BLaER1 treated with 17β-estradiol and CSF1 and Interleukin-3, amounts not matched to agents 10 nM and 100 nM (cell line): ENCODE measurements at regions not wholly inside any gene's neighbourhood (a gene's known extent, or its start where the extent isn't known, plus 50 kb on each side); places are given as distances from the start of the nearest gene placed in this dataset.
A peak's percentile ranks its signal among the peaks of the same experiment; 100 is the strongest.
"Not testable (repeated sequence)": the region's sequence is repeated elsewhere in the genome, so short reads cannot be mapped to it uniquely, and the experiment has no call there.

Experiments used
- H3K27ac ChIP-seq, 11 experiments: shearing (Covaris generic); formaldehyde crosslinking; 2 replicates each; pipeline ENCODE4 v1.8.1; 2022
- H3K27me3 ChIP-seq, 11 experiments: shearing (Covaris generic); formaldehyde crosslinking; 2 replicates each; pipeline ENCODE4 v1.8.1; 2022
- H3K36me3 ChIP-seq, 11 experiments: shearing (Covaris generic); formaldehyde crosslinking; 2 replicates each; pipeline ENCODE4 v1.8.1; 2022
- H3K4me1 ChIP-seq, 10 experiments: shearing (Covaris generic); formaldehyde crosslinking; 2 replicates each; pipeline ENCODE4 v1.8.1; 2022
- H3K4me2 ChIP-seq, 11 experiments: shearing (Covaris generic); formaldehyde crosslinking; 2 replicates each; pipeline ENCODE4 v1.8.1; 2022
- H3K4me3 ChIP-seq, 10 experiments: shearing (Covaris generic); formaldehyde crosslinking; 2 replicates each; pipeline ENCODE4 v1.8.1; 2022
- H3K9ac ChIP-seq, 11 experiments: shearing (Covaris generic); formaldehyde crosslinking; 2 replicates each; pipeline ENCODE4 v1.8.1; 2022
- H3K9me3 ChIP-seq, 11 experiments: shearing (Covaris generic); formaldehyde crosslinking; replicated peaks in 1 of 11; 2 replicates each; pipeline ENCODE4 v1.8.1; 2022
- H4K20me1 ChIP-seq, 11 experiments: shearing (Covaris generic); formaldehyde crosslinking; 2 replicates each; pipeline ENCODE4 v1.8.1; 2022
- Cebpa-rat ChIP-seq, 11 experiments: shearing (Covaris generic); IDR thresholded peaks; 2 replicates each; pipeline ENCODE4 v1.8.1; 2022

DNA sequence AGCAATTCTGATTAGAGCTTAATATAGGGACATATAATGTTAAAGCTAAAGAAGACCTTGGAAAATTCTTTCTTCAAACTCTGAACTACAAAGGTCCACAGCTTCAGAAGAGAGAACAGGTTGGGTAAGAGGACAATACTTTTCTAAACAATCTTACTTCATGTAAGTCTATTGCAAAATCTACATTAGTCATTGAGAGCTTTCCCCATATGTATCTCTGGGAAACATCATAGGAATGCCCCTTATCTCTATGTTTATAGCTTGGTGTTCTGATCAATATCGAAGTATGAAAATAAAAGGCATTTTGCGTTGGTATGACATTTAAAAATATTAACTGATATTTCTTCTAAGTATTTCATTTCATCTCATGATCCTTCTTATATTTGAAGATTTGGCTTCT is 962.6 kb downstream of the AACS start:
- Histone ChIP-seq H3K4me2 (no peak overlapping the region), H3K27me3 (no peaks in the 10 kb centered on the region), H3K9ac (no peak overlapping the region), H4K20me1 (no peaks in the 10 kb centered on the region), H3K4me3 (no peak overlapping the region), H3K4me1 (no peaks in the 10 kb centered on the region), H3K27ac (no peak overlapping the region), H3K9me3 (no peaks in the 10 kb centered on the region; a peak in 2 of 22 replicates), H3K36me3 (no peaks in the 10 kb centered on the region)
- no peak for TF ChIP-seq Cebpa-rat (IDR thresholded peaks at IDR 0.05)

DNA sequence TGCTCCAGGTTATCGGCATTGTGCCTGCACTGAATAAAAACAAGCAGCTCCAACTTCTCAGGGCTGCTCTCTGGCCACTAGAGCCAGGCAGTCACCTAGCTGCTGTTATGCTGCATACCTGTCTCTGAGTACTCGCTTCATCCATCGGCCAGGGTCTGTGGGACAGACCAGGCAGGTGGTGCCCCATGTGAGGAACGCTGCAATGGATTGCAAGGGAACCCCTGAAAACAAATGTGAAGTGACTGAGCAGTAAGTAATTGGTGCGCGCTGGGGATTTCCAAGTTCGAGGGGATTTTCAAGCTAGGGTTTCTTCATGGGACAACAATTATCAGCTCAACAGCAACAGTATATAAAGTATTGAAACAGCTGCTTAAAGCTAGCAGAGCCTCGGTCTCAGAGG is 965.3 kb downstream of the AACS start:
- Histone ChIP-seq H4K20me1 (no peaks in the 10 kb centered on the region), H3K4me3 (no peak overlapping the region), H3K9me3 (no peaks in the 10 kb centered on the region; a peak in 2 of 22 replicates), H3K36me3 (no peaks in the 10 kb centered on the region), H3K27ac (no peak overlapping the region), H3K27me3 (no peaks in the 10 kb centered on the region), H3K9ac (no peak overlapping the region), H3K4me2 (no peak overlapping the region), H3K4me1 (no peaks in the 10 kb centered on the region)
- no peak for TF ChIP-seq Cebpa-rat (IDR thresholded peaks at IDR 0.05)

DNA sequence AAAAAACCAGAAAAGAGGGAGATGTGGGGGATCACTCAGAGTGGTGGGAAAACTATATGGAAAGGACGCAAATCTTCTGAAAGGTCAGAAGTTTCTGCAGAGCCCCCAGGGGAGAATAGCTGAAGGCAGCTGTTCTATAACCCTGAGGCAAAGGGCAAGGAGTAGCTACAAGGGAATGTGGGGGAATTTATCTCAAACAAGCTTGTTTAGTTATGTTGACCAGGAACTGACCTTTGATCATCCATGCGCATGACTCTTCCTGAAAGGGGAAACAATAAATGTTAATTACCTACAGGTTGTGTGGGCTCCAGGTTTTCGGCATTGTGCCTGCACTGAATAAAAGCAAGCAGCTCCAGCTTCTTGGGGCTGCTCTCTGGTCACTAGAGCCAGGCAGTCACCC is 968.5 kb downstream of the AACS start:
- Histone ChIP-seq H3K9ac (no peak overlapping the region), H3K9me3 (no peaks in the 10 kb centered on the region; a peak in 2 of 22 replicates), H3K4me1 (no peaks in the 10 kb centered on the region), H3K27ac (no peak overlapping the region), H4K20me1 (no peaks in the 10 kb centered on the region), H3K36me3 (no peaks in the 10 kb centered on the region), H3K4me2 (no peak overlapping the region), H3K27me3 (no peaks in the 10 kb centered on the region), H3K4me3 (no peak overlapping the region)
- no peak for TF ChIP-seq Cebpa-rat (IDR thresholded peaks at IDR 0.05)

DNA sequence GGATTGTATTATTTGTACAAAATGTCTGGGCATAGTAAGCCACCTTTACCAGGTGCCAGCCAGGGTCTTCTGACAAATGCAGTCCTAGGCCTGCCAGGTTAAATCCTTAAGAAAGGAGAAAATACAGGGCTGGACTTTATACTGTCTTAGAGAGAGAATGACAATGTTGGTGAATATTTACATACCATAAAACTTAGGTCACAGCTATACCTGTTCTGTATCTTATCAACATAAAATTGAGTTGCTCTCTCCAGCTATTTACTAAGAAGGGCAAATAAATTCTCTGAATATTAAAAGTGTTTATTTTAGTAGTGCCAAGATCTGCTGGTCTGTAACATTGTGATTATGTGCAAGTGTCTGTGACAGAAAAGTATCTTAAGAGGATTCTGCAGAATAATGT is 971.1 kb downstream of the AACS start:
- Histone ChIP-seq H3K9ac (no peak overlapping the region), H3K36me3 (no peaks in the 10 kb centered on the region), H3K4me1 (no peaks in the 10 kb centered on the region), H3K4me2 (no peak overlapping the region), H3K27ac (no peak overlapping the region), H3K27me3 (no peaks in the 10 kb centered on the region), H3K4me3 (no peak overlapping the region), H4K20me1 (no peaks in the 10 kb centered on the region), H3K9me3 (peaks cover 0 to 9% (median 6%) of the 10 kb centered on the region in 11 experiments; a peak in 11 of 22 replicates)
- no peak for TF ChIP-seq Cebpa-rat (IDR thresholded peaks at IDR 0.05)

DNA sequence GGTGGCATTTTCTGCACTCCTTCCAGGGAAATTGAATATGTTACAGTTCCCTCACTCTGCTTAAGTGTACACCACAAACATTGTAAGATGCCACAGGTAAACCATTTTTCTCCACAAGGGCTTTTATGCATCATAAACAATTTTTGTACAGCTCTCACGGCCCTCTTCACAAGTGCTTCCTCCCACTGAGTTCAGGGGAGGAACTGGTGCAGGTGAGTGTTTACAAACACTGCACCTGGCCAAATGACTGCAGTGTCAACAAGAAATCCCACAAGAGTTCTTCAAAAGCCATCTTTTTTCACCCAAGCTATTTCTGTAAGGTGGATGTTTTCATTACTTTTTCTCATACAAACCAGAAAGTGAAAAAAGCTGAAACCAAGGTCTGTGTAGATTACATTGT is 973.2 kb downstream of the AACS start:
- H3K27me3 ChIP-seq, result no peaks in the 10 kb centered on the region
- no peak overlapping the region for H3K4me3 ChIP-seq
- H3K4me1 ChIP-seq, result peaks cover 0 to 9% (median 0%) of the 10 kb centered on the region in 10 experiments; a peak in 1 of 20 replicates
- peaks cover 0 to 9% (median 6%) of the 10 kb centered on the region in 11 experiments; a peak in 11 of 22 replicates for H3K9me3 ChIP-seq
- H4K20me1 ChIP-seq, result no peaks in the 10 kb centered on the region
- no peaks in the 10 kb centered on the region for H3K36me3 ChIP-seq
- H3K27ac ChIP-seq, result no peak overlapping the region
- no peak for TF ChIP-seq Cebpa-rat (IDR thresholded peaks at IDR 0.05)
- H3K4me2 ChIP-seq, result no peak overlapping the region
- H3K9ac ChIP-seq, result no peak overlapping the region

DNA sequence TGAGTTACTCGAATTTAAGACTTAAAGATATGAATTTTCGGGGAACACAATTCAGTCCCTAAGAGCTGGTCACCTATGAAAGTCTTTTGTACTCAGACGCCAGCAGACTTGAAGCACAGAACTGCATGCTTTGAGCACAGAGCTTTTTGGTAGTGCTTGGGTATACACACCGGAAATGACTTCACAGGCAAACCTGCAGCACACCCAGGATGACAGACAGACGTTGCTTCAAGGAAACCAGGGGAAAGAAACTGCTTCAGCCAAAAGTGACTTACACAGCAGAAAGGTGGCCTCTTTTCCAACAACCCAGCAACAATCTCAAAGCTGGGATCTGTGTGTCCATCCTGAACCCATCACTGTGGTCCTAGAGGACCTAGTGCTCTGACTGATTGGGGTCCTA is 975.1 kb downstream of the AACS start:
- Histone ChIP-seq H4K20me1 (no peaks in the 10 kb centered on the region), H3K36me3 (no peaks in the 10 kb centered on the region), H3K9ac (no peak overlapping the region), H3K4me3 (no peak overlapping the region), H3K27ac (no peak overlapping the region), H3K9me3 (peaks cover 0 to 9% (median 6%) of the 10 kb centered on the region in 11 experiments; a peak in 11 of 22 replicates), H3K4me1 (peaks cover 0 to 9% (median 0%) of the 10 kb centered on the region in 10 experiments; a peak in 1 of 20 replicates), H3K27me3 (no peaks in the 10 kb centered on the region), H3K4me2 (no peak overlapping the region)
- no peak for TF ChIP-seq Cebpa-rat (IDR thresholded peaks at IDR 0.05)

DNA sequence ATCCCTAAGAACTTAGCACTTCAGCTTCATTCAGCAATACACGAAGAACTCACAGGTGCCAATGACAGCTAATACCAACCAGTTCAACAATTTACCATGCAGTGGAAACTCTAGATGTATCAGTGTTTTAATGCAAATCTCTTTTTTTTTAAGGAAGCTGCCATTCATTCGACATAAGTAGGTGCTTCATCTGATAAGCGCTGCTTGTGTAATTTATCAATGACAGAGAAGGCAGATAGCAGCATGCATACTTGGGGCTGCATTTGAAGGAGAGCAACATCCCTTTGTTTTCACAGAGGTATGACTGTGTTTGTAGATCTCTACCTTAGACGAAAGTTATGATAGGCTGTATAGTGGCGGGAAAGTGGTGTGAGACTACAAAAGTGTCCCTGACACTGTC is 977.1 kb downstream of the AACS start:
- no peaks in the 10 kb centered on the region for H4K20me1 ChIP-seq
- H3K4me1 ChIP-seq, result peaks cover 0 to 9% (median 0%) of the 10 kb centered on the region in 10 experiments; a peak in 1 of 20 replicates
- H3K4me2 ChIP-seq, result no peak overlapping the region
- no peaks in the 10 kb centered on the region for H3K36me3 ChIP-seq
- H3K4me3 ChIP-seq, result no peak overlapping the region
- no peak overlapping the region for H3K27ac ChIP-seq
- no peak for TF ChIP-seq Cebpa-rat (IDR thresholded peaks at IDR 0.05)
- no peak overlapping the region for H3K9ac ChIP-seq
- no peaks in the 10 kb centered on the region for H3K27me3 ChIP-seq
- H3K9me3 ChIP-seq, result peaks cover 0 to 9% (median 6%) of the 10 kb centered on the region in 11 experiments; a peak in 11 of 22 replicates

DNA sequence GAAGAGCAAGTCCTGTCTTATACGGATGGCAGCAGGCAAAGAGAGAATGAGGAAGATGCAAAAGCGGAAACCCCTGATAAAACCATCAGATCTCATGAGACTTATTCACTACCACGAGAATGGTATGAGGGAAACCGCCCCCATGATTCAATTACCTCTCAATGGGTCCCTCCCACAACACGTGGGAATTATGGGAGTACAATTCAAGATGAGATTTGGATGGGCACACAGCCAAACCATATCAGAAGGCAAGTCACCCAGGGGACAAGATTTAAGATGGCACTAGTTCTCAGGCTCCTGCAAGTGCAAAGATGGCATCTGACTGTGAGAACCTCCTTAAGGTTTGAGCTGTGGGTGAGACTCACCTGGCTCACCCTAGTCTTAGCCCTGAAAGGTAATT is 984.3 kb downstream of the AACS start:
- not testable (repeated sequence) for H4K20me1 ChIP-seq

DNA sequence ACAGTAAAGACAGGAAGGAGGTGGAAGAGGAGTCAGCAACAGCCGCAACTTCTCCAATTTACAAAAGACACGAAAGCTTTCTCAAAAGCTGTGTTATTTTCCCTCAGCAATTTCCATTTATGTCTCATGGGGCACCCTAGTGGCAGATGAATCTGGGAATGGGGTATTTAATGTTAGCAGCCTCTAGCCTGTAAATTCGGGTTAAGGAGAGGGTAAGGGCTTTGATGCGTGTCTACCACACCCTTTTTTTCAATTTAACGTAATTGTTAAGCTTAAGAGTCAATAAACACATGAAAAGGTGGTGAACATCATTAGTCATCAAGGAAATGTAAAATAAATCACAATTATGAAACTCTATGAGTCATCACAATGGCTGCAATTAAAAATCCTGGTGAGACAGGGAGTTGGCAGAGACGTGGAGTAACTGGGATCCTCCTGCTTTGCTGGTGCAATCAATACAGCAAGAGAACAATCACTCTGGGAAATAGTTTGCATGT is 986.4 kb downstream of the AACS start:
- peak overlapping the region in 3 of 11 experiments; percentile 33 to 59 (median 53); a peak in 6 of 22 replicates for H3K27ac ChIP-seq

More for the DNA sequence above, 984.3 kb downstream of the AACS start:
- not testable (repeated sequence) for H3K27me3 ChIP-seq, H3K4me3 ChIP-seq, H3K4me2 ChIP-seq, H3K9ac ChIP-seq, H3K27ac ChIP-seq, H3K36me3 ChIP-seq
- Histone ChIP-seq H3K4me1 (peaks cover 0 to 21% (median 0%) of the 10 kb centered on the region in 10 experiments; a peak in 7 of 20 replicates), H3K9me3 (peaks cover 0 to 14% (median 0%) of the 10 kb centered on the region in 11 experiments; a peak in 4 of 22 replicates)

DNA sequence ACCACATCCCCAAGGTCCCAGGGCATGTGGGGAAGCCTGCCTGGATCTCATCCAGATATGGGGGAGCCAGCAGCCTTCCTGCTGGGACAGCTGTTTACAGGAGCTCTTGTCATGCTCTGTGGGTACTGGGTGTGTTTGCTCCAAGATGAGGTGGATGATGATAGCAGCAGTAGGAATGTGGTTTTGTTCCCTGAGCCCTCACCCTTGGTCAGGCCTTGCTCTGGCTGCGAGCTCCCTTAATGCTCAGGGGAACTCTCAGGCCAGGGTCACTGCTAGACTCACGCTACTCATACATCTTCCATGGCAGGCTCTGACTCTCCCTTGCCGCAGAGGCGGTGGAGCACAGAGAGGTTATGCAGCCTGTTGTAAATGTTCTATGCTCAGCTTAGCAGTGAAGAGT is 990.3 kb downstream of the AACS start:
- H4K20me1 ChIP-seq, result no peaks in the 10 kb centered on the region
- H3K4me1 ChIP-seq, result peaks cover 0 to 20% (median 0%) of the 10 kb centered on the region in 10 experiments; a peak in 7 of 20 replicates
- no peak overlapping the region for H3K4me2 ChIP-seq
- no peak for TF ChIP-seq Cebpa-rat (IDR thresholded peaks at IDR 0.05)
- H3K9ac ChIP-seq, result no peak overlapping the region
- H3K27me3 ChIP-seq, result no peaks in the 10 kb centered on the region
- H3K27ac ChIP-seq, result no peak overlapping the region
- no peak overlapping the region for H3K4me3 ChIP-seq
- peaks cover 0 to 12% (median 0%) of the 10 kb centered on the region in 11 experiments; a peak in 4 of 22 replicates for H3K9me3 ChIP-seq
- H3K36me3 ChIP-seq, result no peaks in the 10 kb centered on the region

More for the DNA sequence above, 986.4 kb downstream of the AACS start:
- Histone ChIP-seq H4K20me1 (no peaks in the 10 kb centered on the region), H3K36me3 (no peaks in the 10 kb centered on the region), H3K9ac (0 out of 22 replicates have a peak overlapping the region, but pooled peaks of 1 of the 11 experiments have one; percentile 2), H3K27me3 (no peaks in the 10 kb centered on the region), H3K4me3 (no peak overlapping the region), H3K9me3 (peaks cover 0 to 14% (median 0%) of the 10 kb centered on the region in 11 experiments; a peak in 4 of 22 replicates), H3K4me2 (peak overlapping the region in 5 of 11 experiments; percentile 2 to 51 (median 32); a peak in 6 of 22 replicates), H3K4me1 (peaks cover 0 to 21% (median 0%) of the 10 kb centered on the region in 10 experiments; a peak in 7 of 20 replicates)
- TF ChIP-seq Cebpa-rat (IDR thresholded peaks at IDR 0.05), result no peak
